ENCODE measurements at regions not wholly inside any gene's neighbourhood (a gene's known extent, or its start where the extent isn't known, plus 50 kb on each side); places are given as distances from the start of the nearest gene placed in this dataset.
"Not testable (repeated sequence)": the region's sequence is repeated elsewhere in the genome, so short reads cannot be mapped to it uniquely, and the experiment has no call there.

GRCh38 chr3:109687626-109688025 lies 350.3 kb upstream of the DPPA4 start:
- DNase-seq (ENCODE audit: low read depth), result no peak
- no peak for TF ChIP-seq CTCF (IDR thresholded peaks at IDR 0.05; ENCODE audit: low read depth, low read length, missing control alignments)
- no peak overlapping the region for H3K4me3 ChIP-seq (ENCODE audit: low read depth, low read length)

- DNase-seq (ENCODE audit: low read depth), result no peak
Measured at GRCh38 chr3:109696932-109697331, 359.6 kb upstream of the DPPA4 start.

GRCh38 chr3:109702252-109702651 lies 364.9 kb upstream of the DPPA4 start:
- TF ChIP-seq CTCF (IDR thresholded peaks at IDR 0.05; ENCODE audit: low read depth, low read length, missing control alignments), result no peak
- no peak overlapping the region for H3K4me3 ChIP-seq (ENCODE audit: low read depth, low read length)
- DNase-seq (ENCODE audit: low read depth), result no peak

More at GRCh38 chr3:109696932-109697331, 359.6 kb upstream of the DPPA4 start:
- no peak overlapping the region for H3K4me3 ChIP-seq (ENCODE audit: low read depth, low read length)
- no peak for TF ChIP-seq CTCF (IDR thresholded peaks at IDR 0.05; ENCODE audit: low read depth, low read length, missing control alignments)

GRCh38 chr3:109702976-109703375 lies 365.6 kb upstream of the DPPA4 start:
- DNase-seq (ENCODE audit: low read depth), result no peak
- H3K4me3 ChIP-seq (ENCODE audit: low read depth, low read length), result no peak overlapping the region
- TF ChIP-seq CTCF (IDR thresholded peaks at IDR 0.05; ENCODE audit: low read depth, low read length, missing control alignments), result no peak

- DNase-seq (ENCODE audit: low read depth); H3K4me3 ChIP-seq (ENCODE audit: low read depth, low read length): not testable (repeated sequence)
Measured at GRCh38 chr3:109705133-109705532, 367.8 kb upstream of the DPPA4 start.

- TF ChIP-seq CTCF (IDR thresholded peaks at IDR 0.05; ENCODE audit: low read depth, low read length, missing control alignments), result no peak
- no peak overlapping the region for H3K4me3 ChIP-seq (ENCODE audit: low read depth, low read length)
- no peak for DNase-seq (ENCODE audit: low read depth)
Measured at GRCh38 chr3:109707617-109708016, 370.3 kb upstream of the DPPA4 start.

GRCh38 chr3:109713288-109713687 lies 375.9 kb upstream of the DPPA4 start:
- no peak for TF ChIP-seq CTCF (IDR thresholded peaks at IDR 0.05; ENCODE audit: low read depth, low read length, missing control alignments)
- no peak overlapping the region for H3K4me3 ChIP-seq (ENCODE audit: low read depth, low read length)
- no peak for DNase-seq (ENCODE audit: low read depth)

GRCh38 chr3:109715707-109716106 lies 378.4 kb upstream of the DPPA4 start:
- H3K4me3 ChIP-seq (ENCODE audit: low read depth, low read length), result no peak overlapping the region
- DNase-seq (ENCODE audit: low read depth), result no peak
- TF ChIP-seq CTCF (IDR thresholded peaks at IDR 0.05; ENCODE audit: low read depth, low read length, missing control alignments), result no peak

All from GM12864 (cell line).